ENCODE measurements at regions not wholly inside any gene's neighbourhood (a gene's known extent, or its start where the extent isn't known, plus 50 kb on each side); places are given as distances from the start of the nearest gene placed in this dataset.

- TF ChIP-seq CTCF (IDR thresholded peaks at IDR 0.05) (no peak), POLR2AphosphoS5 (IDR thresholded peaks at IDR 0.05) (no peak), POLR2A (IDR thresholded peaks at IDR 0.05) (no peak)
Measured at GRCh38 chr1:172940174-172940855, 110.4 kb downstream of the TNFSF18 start.

All from stomach (tissue), 4 donors.